Superior temporal gyrus (tissue), 1 donor: ENCODE measurements at regions not wholly inside any gene's neighbourhood (a gene's known extent, or its start where the extent isn't known, plus 50 kb on each side); places are given as distances from the start of the nearest gene placed in this dataset.
A peak's percentile ranks its signal among the peaks of the same experiment; 100 is the strongest.
"Not testable (repeated sequence)": the region's sequence is repeated elsewhere in the genome, so short reads cannot be mapped to it uniquely, and the experiment has no call there.

ENCODE experiments used
- DNase-seq: peaks from one replicate; pipeline ENCODE4 v3.0.0-alpha.2; 2016; ENCODE audit errors: extremely low spot score

DNA sequence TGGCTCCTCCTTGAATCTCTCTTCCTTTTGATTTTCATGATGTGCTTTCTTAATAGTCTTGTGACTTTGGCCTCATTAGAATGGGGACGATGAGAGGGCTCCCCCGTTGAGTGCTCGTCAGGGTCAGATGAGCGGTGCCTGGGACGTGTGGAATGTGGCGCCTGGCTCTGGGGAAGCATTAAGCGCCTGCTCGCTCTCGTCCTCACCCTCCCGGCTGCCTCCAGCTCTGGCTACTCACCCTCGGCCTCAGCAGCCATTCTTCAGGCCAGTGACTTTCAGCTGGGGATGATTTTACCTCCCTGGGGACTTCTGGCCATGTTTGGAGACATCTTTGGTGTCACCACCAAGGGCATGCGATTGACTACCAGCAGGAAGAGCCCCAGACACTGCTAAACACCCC, 69.7 kb downstream of the RPS6KA4 start:
- DNase-seq: no peak

GRCh38 chr11:64429970-64430369, 71.0 kb downstream of the RPS6KA4 start:
- no peak for DNase-seq

- DNase-seq: no peak
These were observed 71.7 kb downstream of the RPS6KA4 start for GRCh38 chr11:64430645-64431044.

GRCh38 chr11:64436000-64436399, 77.0 kb downstream of the RPS6KA4 start:
- DNase-seq: no peak

DNA sequence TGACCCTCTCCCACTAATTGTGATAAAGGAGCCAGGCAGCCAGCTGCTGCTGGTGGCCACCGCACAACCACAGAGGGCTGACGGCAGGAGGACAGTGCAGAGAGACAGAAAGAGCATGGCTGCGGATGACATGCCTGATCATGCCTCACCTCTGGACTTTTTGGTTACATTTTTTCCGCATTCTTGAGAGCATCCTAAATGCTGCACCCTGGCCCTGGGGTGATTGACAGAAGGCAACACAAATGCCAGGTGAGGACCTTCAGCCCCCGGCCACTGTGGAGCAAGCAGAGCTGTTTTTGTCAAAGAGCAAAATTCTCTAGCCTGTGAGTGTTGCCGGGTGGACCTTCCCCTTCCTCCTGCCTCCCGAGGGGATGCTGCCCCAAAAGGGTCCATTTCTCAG, 78.5 kb downstream of the RPS6KA4 start:
- DNase-seq: no peak

DNA sequence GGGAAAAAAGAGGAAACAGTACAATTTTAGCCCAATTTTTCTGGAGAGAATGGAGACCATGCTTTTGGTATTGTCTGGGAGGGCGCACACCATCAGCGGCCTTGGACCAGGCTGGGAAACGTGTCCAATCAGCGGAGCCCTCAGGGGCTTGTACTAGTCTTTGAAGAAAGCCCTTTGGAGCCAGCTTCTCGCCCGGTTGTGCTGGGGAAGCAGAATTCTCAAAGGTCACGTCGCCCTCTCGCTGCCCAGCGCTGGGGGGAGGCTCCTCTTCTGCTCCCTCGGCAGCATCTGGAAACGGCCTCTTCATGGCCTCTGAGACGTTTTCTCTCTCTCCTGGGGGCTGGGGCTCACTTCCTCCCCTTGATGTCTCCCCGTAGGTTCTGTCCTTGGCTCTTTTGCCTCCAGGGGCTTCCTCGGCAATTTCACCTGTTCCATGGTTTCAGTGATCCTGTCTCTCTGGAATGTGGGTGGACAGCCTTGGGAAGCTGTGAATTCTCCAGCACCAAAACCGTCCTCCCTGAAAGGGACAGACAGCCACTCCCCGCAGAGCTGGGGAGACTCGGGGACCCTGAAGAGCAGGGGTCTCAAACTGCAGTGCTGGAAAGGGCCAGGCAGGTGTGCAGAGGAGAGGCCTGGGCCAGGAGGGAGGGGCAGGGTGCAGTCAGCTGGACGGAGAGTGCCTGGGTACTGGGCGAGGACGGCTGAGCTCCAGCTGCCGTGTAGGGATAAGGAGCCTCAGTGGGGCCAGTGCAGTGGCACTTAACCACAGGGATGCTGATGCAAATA, 80.2 kb downstream of the RPS6KA4 start:
- no peak for DNase-seq

- DNase-seq: not testable (repeated sequence)
These were observed 81.0 kb downstream of the RPS6KA4 start for GRCh38 chr11:64439772-64440491.

GRCh38 chr11:64441127-64441526, 82.2 kb downstream of the RPS6KA4 start:
- DNase-seq: no peak

DNA sequence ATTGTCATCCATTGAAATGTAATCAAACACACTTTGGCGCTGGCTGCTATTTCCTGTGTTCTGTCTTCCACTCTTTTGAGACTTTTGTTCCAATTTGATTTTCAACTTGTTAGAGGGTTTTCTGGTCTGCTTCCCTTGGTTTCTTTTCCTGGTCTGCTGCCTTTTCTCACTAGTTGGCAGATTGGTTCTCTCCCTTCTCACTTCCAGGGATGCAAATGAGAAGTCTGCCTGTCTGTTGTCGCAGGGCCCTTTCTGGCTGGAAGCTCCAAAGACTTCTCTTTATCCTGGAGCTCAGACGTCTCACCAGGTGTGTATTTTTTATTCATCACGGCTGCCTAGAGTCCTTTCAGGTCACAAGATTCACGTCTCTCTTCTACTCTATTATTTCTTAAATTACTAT, 84.0 kb downstream of the RPS6KA4 start:
- peak; percentile 15 for DNase-seq

DNA sequence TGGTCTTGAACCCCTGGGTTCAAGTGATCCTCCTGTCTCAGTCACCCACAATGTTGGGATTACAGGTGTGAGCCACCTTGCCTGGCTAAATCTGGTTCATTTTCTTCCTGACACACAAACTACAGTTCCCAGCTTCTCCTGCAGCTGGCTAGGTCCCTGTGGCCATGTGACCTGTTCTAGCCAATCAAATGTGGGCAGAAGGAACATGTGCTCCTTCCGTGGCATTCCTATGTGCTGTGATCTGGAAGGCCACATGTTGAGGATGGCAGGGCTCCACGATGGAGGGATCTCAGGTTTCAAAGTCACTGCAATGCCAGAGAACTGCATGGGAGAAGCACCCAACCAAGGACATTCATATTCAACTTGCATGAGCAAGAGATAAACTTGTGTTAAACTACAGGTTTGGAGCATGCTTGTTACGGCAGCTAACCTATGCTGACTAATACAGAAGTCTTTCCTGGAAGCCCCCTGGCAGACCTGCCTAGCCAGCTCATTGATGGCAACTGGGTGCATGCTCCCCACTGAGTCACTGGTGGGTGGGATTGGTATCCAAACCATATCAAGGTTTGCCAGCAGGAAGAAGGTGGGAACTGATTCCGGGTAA, 86.0 kb downstream of the RPS6KA4 start:
- DNase-seq: no peak

DNA sequence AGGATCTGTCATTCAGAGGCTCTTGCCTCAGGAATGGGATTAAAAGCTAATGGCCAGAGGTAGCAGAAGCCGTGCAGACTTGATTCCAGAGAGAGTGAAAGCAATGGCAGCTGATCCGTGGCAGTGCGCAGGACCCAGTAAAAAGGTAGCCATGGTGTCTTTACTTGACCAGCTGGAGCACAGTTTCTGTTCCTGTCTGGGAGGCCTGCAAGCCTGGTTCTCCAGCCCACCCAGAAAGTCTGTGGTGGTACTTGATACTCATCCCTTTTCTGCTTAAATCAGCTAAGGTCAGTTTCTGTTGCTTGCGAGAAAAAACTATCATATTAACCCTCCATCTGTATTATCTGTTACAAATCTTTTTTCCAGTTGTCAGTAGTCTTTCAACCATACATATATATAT, 86.7 kb downstream of the RPS6KA4 start:
- no peak for DNase-seq

GRCh38 chr11:64447831-64448598, 89.1 kb downstream of the RPS6KA4 start:
- peak; percentile 31 for DNase-seq

GRCh38 chr11:64448599-64449380, 89.8 kb downstream of the RPS6KA4 start:
- DNase-seq: peak; percentile 84

DNA sequence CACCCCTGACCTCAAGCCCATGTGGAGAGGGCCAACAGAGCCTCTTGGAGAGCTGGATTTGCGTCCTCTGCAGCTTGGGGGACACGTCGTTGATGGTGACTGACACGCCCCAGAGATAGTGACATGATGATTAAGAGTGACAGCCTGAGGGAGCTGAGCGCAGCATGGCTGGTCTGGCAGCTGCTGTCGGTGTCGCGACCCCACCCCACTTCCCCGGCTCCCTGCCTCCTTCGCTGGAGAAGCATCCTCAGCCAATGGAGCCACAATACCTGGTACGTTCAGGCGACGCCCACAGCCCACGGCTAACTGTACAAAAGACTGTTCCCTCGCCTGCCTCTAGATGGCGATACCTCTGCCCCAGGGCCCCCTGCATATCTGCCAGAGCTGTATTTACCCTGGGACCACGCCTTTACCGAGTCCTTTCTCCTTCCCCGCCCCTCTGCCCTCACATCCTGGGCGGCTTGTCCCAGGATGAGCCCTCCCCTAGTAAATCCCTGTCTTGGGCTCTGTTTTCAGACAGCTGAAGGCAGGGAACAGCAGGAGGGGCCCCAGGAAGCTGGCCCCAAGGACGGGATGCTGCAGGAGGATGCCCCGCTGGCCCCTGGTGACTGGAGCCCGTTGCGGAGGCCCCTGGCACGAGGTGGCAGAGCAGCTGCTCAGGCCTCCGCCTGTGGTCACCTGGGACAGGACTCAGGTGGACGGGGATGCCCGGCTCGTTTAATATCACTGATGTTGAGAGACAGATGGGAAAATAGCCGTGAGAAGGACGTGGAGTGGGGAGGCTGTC, 90.6 kb downstream of the RPS6KA4 start:
- peak; percentile 60 for DNase-seq

DNA sequence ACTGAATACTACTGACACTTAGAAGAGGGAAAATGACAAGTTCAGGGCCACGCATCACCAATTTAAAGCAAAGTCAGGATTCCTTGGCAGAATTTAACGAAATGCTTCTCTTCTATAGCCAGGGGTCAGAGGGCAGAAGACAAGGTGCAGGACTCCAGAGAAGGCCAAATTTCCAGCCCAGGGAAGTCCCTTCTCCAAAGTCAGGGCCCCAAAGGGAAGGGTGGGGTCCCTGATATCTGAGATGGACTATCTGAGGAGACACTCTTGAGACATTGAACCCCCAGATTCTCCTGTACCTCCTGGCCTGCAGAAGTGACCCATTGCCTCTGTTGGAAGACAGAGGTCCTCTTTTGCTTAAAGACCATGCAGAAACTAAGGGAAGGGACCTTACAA, 91.2 kb downstream of the RPS6KA4 start:
- no peak for DNase-seq

DNA sequence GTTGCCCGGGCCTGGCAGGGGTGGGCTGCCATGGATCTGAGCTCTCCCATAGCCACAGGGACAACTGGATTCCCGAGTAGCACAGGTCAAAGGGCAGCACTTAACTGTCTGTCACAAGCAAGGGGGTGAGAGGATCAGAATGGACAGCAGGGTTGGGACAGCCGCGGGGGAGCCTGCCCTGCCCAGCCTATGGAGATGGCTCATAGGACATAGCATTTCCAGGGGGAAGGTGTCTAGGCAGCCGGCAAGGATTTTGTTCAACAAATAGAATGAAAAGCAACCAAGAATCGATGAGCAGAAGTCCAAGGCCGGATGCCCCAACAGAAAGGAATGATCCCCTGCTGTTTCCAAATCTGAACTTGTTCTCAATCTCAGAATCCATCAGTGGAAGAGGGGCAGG, 92.9 kb downstream of the RPS6KA4 start:
- DNase-seq: no peak

DNA sequence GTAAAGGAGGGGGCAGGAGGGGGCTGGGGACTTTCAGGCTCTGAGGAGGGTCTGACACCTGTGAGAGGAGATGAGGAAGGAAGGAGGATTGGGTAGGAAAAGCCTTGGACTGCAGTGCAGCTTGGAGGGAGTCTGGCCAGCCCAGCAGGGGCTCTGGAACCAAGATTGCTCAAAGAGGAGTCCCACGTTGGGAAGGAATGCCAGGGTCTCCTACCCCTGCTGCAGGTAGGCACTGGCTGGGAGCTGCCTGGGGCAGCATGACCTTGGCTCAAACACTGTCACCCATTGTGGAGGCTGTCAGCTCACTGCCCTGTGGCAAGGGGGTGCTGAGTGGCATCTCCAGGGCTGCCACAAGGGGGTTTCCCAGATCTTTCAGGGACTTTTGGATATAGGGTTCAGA, 94.5 kb downstream of the RPS6KA4 start:
- no peak for DNase-seq

GRCh38 chr11:64455456-64456261, 96.7 kb downstream of the RPS6KA4 start:
- DNase-seq: no peak

DNA sequence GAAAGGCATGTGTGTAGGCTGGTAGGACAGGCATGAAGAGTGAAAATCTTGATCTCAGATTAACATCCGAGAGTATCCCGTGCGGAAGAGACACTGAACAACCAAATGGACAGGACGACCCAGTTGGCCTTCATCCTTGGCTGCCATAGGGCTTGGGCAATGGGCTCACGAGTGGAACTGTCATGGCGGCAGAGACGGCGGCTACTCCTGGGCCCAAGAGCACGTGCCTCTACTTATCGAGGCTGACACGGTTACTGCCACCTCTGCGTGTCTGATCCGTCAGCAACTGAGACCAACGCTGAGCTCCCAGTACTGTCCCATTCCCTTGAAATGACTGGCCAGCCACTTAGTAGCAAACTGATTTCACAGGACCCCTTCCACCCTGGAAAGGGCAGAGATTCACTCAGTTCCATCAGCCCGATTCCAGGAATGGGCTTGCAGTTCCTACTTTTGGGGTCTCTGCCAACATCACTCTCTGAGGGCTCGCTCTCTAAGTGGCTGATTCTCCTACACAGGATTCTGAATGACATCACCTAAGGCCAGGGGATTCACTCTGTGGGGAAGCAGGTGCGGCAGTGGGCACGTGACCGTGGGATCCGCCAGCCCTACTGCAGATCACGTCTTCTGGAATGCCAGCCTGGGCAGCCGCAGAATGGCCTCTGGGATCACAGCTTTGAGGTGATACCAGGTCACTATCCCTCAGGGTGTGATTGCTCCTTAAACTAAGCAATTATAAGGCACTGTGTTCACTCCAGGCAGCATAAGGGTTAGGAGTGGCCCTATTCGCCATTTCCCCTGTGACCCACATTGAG, 97.8 kb downstream of the RPS6KA4 start:
- no peak for DNase-seq
